ENCODE measurements at regions not wholly inside any gene's neighbourhood (a gene's known extent, or its start where the extent isn't known, plus 50 kb on each side); places are given as distances from the start of the nearest gene placed in this dataset.

DNA sequence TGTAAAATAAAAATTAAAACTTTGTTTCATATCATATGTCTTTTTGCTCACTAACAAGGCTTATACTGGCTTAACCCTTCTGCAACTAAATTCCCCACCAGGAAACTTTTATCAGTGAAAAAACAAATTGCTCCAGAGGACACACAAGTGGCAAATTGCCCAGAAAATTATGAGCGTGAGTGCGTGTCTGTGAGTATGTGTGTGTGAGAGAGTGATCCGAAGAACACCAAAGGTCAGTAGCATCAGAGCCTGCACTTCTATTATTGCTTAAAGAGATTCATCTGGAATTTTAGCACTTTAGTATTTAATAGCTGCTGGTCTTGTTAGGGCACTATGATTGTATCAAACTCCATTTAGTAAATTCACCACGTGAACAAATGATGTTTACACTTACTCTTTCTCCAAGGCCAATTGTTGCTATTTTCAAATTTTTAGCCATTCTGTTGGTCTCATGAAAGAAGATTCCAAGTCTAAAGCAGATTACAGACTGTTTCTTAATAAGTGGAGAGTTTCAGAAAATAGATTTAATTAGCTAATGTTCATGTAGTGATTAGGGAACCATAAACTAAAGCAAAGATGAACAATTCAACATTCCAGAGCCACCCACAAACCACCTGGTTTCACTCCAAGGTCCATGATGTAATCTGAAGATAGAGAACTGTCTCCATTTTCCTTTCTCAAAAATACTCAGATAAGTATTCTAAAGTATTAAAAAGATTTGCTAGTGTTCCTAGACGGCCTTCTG lies 91.1 kb upstream of the IL12A start:
- TF ChIP-seq CTCF (IDR thresholded peaks at IDR 0.05) (no peak), POLR2A (IDR thresholded peaks at IDR 0.05) (no peak)
